Superior temporal gyrus (tissue), 1 donor: ENCODE measurements at regions not wholly inside any gene's neighbourhood (a gene's known extent, or its start where the extent isn't known, plus 50 kb on each side); places are given as distances from the start of the nearest gene placed in this dataset.
A peak's percentile ranks its signal among the peaks of the same experiment; 100 is the strongest.
"Not testable (repeated sequence)": the region's sequence is repeated elsewhere in the genome, so short reads cannot be mapped to it uniquely, and the experiment has no call there.

ENCODE experiments used
- DNase-seq: peaks from one replicate; pipeline ENCODE4 v3.0.0-alpha.2; 2016; ENCODE audit errors: extremely low spot score

DNA sequence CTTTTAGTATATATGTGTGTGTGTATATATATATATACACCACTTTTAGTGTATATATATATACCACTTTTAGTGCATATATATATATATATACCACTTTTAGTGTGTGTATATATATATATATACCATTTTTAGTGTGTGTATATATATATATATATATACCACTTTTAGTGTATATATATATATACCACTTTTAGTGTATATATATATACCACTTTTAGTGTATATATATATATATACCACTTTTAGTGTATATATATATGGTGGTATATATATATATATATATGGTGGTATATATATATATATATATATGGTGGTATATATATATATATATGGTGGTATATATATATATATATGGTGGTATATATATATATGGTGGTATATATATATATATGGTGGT is 79.5 kb upstream of the ANK3 start:
- DNase-seq: not testable (repeated sequence)

GRCh38 chr10:60467202-60467546 is 77.5 kb upstream of the ANK3 start:
- DNase-seq: no peak

- DNase-seq: no peak
Observed at GRCh38 chr10:60466267-60467201, 76.9 kb upstream of the ANK3 start.

DNA sequence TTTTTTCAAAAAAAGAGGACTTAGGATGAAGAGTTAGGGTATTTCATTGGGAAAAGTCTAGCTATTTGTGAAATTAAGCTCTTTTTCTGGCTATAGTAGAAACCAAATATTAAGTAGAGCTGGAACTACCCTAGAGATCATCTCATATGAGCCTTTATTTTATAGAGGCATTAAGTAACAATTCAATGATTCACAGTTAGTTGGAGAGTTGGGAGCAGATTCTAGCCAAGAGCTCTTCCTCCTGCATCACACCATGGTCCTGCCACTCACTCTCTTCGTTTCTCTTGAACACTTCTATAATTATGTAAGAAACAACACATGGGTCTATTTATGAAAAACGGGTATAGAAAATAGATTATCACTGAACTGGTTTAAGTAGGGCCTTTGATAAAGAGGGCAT is 76.1 kb upstream of the ANK3 start:
- DNase-seq: no peak

DNA sequence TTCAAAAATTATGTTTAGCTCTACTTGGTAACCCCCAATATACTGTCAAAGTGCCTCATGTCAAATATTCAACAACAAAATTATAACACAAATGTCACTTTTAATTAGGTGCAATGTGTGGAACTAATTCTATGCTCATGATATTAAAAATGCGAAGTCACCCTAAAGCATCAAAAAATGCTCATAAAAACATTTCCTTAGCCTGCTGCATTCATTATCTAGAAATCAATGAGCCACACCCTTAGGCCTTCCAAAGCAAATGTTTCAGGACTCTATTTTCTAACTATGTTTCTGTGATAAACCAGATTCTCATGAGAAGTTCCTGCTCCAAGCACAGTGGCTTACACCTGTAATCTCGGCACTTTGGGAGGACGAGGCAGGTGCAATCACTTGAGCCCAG is 75.0 kb upstream of the ANK3 start:
- DNase-seq: no peak

GRCh38 chr10:60463746-60464145 is 74.1 kb upstream of the ANK3 start:
- DNase-seq: no peak

DNA sequence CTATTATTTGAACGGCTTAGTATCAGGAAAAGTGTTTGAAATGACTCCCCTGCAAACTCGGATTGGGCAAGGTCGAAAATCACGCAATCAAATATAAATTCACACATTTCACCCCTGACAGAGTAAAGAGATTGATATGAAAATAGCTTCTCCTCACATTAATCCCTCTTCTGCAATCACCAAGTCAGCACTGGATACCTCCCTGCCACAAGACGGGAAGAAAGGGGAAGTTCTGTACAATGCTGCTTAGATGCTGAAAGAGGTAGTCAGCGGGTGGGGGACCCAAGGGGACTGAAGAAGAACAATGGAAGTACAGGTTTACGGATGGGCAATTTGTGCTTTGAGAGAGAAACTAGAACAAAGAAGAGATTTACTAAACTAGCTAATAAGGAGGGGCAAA is 72.0 kb upstream of the ANK3 start:
- no peak for DNase-seq

DNA sequence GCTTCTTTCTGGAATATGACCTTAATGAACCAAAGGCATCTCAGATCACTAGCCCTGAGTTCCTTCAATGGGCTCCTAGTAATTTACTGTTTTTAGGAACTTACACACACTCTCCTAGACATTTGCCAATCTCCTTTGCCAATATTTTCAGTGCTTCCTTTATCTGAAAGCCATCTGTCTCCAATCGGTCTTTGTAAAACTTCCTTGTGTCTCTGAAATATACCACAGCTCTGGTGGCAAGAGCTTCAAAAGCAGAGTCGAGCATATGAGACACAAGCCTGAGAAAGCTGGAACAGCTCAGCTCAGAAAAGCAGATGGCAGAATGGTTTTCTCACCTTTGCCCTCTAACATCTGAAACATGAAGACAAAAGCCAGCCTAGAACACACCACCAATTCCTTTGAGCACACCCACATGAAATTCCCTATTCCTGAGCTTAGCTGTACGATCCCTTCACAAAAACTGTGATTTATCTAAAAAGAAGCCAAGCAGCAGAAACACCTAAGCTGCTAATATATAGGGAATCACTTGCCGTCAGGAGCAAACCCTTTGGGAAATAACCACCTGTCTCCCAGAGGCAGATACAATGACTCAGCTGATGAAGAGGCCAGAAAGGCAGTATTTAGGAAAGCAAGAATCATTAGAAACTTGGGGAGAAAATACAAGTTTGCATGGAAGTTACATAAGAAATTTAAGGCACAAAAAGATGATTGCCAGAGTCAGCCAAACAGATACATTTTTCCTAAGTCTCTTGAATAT is 70.2 kb upstream of the ANK3 start:
- DNase-seq: no peak

GRCh38 chr10:60456053-60456452 is 66.4 kb upstream of the ANK3 start:
- DNase-seq: no peak

DNA sequence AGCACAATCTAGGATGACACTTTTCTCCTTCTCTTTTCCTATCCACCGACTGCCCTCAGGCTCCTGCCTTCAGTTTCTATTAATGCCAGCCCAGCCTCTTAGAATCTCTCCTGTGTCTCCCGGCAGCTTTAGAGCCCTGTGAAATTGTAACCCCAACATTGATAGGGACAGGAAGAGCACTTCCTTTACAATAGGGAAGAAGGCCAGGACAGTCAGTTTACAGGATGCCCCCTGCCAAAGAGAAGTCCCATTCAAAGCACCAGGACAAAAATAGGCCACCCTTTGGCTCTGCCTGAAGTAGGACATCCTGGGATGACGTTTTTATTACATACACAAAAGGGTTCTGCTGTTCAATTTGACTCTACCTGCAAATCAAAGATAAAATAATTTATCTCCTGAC is 64.7 kb upstream of the ANK3 start:
- DNase-seq: no peak

DNA sequence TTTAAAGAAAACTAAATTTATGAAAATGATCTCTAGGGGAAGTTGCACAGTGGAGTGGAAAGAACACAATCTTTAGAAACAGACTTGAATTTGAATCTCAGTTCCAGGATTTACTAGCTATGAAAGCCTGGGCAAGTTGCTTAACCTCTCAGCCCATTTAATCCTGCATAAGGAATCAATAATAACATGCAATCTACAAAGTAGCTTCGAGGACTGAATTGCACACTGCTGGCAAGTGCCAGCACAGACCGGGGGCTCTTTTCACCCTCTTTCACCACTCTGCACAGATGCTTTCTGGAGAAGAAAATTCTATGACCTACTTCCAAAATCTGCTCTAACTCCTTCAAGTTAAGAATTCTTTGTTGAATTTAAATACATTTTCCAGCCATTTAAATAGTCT is 63.4 kb upstream of the ANK3 start:
- no peak for DNase-seq

- DNase-seq: no peak
Observed at GRCh38 chr10:60450291-60450690, 60.6 kb upstream of the ANK3 start.

GRCh38 chr10:60448246-60448645 is 58.6 kb upstream of the ANK3 start:
- no peak for DNase-seq

- no peak for DNase-seq
Observed at GRCh38 chr10:60446851-60447250, 57.2 kb upstream of the ANK3 start.

GRCh38 chr10:60446070-60446833 is 56.6 kb upstream of the ANK3 start:
- no peak for DNase-seq

DNA sequence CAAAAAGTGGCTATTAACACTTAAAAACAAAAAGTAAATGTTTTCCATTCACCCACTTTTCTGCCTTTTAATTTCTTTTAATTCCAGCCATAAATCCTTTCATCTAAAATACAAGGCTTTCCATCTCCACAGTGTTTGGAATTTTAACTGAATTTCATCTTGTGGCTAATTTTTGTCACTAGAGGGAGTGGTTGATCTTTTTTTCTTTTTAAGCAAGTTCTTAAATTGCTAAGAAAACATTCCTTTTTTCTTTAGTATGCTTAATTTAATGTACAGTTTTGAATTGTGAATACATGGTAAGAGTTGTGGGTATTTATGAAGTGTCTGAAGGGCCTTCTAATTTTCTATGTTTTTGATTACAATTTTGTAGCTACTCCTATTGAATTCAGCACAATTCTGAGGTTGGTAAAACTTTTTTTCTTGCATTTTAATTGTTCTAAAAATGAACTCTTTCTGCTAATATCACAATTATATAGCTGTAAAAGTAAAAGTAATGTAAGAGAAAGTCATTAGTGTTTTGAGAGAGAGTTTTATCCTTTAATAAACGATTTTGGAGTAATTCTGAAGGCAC is 54.9 kb upstream of the ANK3 start:
- peak; percentile 92 for DNase-seq

DNA sequence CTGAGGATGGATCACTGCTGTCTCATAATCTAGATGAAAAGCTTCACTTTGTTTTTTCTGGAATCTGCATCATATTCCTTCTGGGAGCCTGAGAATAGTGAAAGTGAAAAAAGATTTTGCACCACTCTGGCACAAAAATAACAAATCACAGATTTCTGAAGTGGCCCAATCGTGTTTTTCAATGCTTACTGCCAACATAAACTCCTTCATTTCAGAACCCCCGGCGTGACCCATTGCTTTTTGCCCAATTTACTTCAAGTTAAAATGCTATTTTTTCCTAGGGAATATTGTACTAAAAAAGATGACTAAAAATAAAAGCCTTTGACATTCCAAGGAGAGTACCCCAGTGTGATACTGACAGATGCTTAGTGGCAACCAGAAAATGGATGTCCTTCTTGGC is 53.7 kb upstream of the ANK3 start:
- no peak for DNase-seq

- DNase-seq: no peak
Observed at GRCh38 chr10:60441515-60441914, 51.8 kb upstream of the ANK3 start.

DNA sequence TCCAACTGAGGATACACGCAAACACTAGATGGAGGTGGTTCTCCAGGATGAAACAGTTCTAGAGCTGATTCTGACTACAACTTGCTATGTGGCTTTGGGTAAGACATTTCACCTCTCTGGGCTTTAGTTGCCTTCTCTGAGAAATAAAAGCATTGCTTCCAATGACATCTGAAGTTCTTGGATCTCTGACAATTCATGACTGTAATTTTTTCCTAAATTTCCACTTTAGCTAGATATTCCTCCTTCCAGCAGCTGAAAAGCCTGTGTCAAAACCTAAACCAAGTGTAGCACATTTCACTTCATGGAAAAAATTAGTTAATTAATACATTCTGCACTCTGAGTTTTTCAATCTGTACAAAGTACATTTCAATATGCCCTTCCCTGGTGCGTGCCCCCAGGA is 50.0 kb upstream of the ANK3 start:
- no peak for DNase-seq
